ENCODE measurements at regions not wholly inside any gene's neighbourhood (a gene's known extent, or its start where the extent isn't known, plus 50 kb on each side); places are given as distances from the start of the nearest gene placed in this dataset.

DNA sequence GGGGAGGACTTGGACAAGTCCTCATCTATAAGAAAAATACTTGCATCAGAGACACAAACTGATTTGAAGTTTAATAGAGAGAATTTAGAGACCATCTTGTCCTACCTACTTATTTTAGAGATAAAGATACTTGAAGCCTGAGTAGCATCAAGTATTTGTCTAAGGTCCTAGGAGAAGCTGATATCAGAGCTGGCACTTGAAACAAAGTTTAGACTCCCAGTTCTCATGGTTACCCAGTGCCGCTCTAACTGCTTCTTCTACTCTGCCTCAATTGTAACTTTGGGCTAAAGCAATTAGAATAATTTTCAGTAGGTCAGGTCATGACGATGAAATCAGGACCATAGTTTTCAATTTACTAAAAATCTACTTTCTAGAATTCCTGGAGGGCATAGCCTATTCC, 123.9 kb upstream of the CADPS start:
- TF ChIP-seq, protein P1, sequence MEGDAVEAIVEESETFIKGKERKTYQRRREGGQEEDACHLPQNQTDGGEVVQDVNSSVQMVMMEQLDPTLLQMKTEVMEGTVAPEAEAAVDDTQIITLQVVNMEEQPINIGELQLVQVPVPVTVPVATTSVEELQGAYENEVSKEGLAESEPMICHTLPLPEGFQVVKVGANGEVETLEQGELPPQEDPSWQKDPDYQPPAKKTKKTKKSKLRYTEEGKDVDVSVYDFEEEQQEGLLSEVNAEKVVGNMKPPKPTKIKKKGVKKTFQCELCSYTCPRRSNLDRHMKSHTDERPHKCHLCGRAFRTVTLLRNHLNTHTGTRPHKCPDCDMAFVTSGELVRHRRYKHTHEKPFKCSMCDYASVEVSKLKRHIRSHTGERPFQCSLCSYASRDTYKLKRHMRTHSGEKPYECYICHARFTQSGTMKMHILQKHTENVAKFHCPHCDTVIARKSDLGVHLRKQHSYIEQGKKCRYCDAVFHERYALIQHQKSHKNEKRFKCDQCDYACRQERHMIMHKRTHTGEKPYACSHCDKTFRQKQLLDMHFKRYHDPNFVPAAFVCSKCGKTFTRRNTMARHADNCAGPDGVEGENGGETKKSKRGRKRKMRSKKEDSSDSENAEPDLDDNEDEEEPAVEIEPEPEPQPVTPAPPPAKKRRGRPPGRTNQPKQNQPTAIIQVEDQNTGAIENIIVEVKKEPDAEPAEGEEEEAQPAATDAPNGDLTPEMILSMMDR (IDR thresholded peaks at IDR 0.05; ENCODE audit: low read depth, low read length) = no peak
- TF ChIP-seq POLR2A (IDR thresholded peaks at IDR 0.05; ENCODE audit: extremely low read depth, insufficient read length) = no peak

All from NB4 (cell line).